Activated CD4-positive, alpha-beta T cell treated with anti-CD3 and anti-CD28 coated beads for 36 hours (primary cell): ENCODE measurements at regions not wholly inside any gene's neighbourhood (a gene's known extent, or its start where the extent isn't known, plus 50 kb on each side); places are given as distances from the start of the nearest gene placed in this dataset.

Experiments used
- ATAC-seq: fragments of 200-7000 bp; cut with Tn5 transposase; one replicate; pipeline ENCODE4 v1.10.0; 2021; ENCODE audit warnings: mild to moderate bottlenecking, moderate library complexity
- CTCF ChIA-PET: fragments of 350-600 bp; sonication (Branson Sonifier 250); formaldehyde crosslinking; loops from one replicate; lab custom pipeline; 2021; ENCODE audit warnings: antibody characterized with exemption; lab: Charles Lee
- POLR2A ChIA-PET: fragments of 350-600 bp; sonication (Branson Sonifier 250); formaldehyde crosslinking; loops from one replicate; lab custom pipeline; 2021; ENCODE audit warnings: antibody characterized with exemption, inconsistent platforms; lab: Charles Lee
- DNase-seq: peaks from one replicate; pipeline ENCODE4 v3.0.0-alpha.2; 2020
- H3K27ac Mint-ChIP-seq: one replicate; pipeline ENCODE4 v1.8.0; 2021; ENCODE audit warnings: mixed read lengths
- H3K27me3 Mint-ChIP-seq: one replicate; pipeline ENCODE4 v1.8.0; 2021; ENCODE audit warnings: mixed read lengths
- H3K36me3 Mint-ChIP-seq: one replicate; pipeline ENCODE4 v1.8.0; 2021; ENCODE audit warnings: low read depth, mixed read lengths
- H3K4me1 Mint-ChIP-seq: one replicate; pipeline ENCODE4 v1.8.0; 2021; ENCODE audit warnings: mixed read lengths
- H3K4me3 Mint-ChIP-seq: one replicate; pipeline ENCODE4 v1.8.0; 2021; ENCODE audit warnings: mild to moderate bottlenecking, moderate library complexity, mixed read lengths
- H3K9me3 Mint-ChIP-seq: one replicate; pipeline ENCODE4 v1.8.0; 2021; ENCODE audit warnings: low read depth, mixed read lengths
- intact Hi-C, 2 experiments: fragments of 100-400 bp; cut with DNase I in 1 of 2; cut with micrococcal nuclease in 1 of 2; formaldehyde crosslinking; loops; one replicate each; pipeline versions ENCODE4 v1.14.2 to v1.15.1; 2022 to 2024; cut with DNase I, micrococcal nuclease

DNA sequence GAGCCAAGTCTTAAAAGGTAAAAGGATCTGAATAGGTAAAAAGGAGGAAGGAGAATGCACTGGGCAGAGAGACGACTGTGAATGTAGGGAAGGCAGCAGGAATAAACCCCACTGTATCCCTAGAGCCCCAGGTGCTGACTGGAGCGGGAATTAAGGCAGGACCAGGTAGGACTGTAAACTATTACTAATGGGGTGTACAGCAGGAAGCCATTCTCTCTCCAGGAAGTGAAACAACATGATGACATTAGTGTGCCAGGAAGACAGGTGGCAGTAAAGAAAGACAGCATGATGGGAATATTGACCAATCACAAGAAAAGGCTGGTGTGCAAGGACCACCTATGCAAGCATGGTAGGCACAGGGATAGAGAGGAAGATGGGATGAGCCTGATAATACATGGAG lies 433.0 kb downstream of the DNAH5 start:
- DNase-seq (no peak), ATAC-seq (no peak)
- intact Hi-C loops: no loop called here
- Mint-ChIP-seq H3K9me3 (peaks cover 3% of the 10 kb centered on the region), H3K27me3 (no peaks in the 10 kb centered on the region), H3K36me3 (no peaks in the 10 kb centered on the region), H3K27ac (no peak overlapping the region), H3K4me3 (no peak overlapping the region), H3K4me1 (no peaks in the 10 kb centered on the region)
- POLR2A ChIA-PET: no interaction called here
- CTCF ChIA-PET: no interaction called here

DNA sequence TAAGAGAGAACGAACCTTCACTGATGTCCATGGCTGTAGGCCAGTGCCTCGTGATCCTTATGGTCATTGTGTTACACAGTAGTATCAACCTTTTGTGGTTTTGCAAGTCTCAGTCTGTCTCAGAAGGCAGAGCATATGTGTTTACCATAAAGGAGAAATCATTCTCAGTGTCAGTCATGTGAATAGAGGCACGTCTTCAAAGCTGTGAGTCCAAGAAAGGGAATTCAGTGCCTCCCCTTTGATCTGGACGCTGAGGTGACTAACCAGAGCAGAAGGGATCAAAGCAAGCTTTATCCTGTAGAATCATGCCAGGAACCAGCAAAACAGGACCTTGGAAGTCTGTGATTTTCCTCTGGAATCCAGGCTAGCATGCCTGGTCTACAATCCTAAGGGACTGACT lies 433.9 kb downstream of the DNAH5 start:
- ChIA-PET POLR2A (no interaction called here), CTCF (no interaction called here)
- Mint-ChIP-seq H3K27me3 (no peaks in the 10 kb centered on the region), H3K4me3 (no peak overlapping the region), H3K9me3 (peaks cover 3% of the 10 kb centered on the region), H3K36me3 (no peaks in the 10 kb centered on the region), H3K4me1 (no peaks in the 10 kb centered on the region), H3K27ac (no peak overlapping the region)
- no peak for DNase-seq
- ATAC-seq: no peak
- intact Hi-C loops: no loop called here

DNA sequence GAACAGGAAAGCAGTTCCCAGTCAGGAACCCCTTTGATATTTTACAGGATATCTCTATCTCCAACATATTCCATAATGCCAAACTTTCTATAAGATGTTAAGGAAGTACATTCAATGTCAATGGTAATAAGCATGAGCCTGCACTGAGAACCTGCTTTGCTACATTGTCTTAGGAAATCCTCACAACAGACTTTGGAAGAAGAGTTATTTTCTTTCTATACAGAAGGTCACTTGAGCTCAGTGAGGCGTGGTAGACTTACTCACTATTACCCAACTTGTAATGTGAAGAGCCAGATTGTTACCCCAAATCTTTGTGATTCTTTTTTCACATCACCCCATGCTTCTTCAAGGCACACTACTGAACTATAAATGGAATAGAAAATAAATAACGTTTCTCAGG lies 435.9 kb downstream of the DNAH5 start:
- Mint-ChIP-seq H3K4me1 (no peaks in the 10 kb centered on the region), H3K9me3 (peaks cover 5% of the 10 kb centered on the region), H3K27me3 (no peaks in the 10 kb centered on the region), H3K27ac (no peak overlapping the region), H3K4me3 (no peak overlapping the region), H3K36me3 (no peaks in the 10 kb centered on the region)
- ATAC-seq (no peak), DNase-seq (no peak)
- CTCF ChIA-PET: no interaction called here
- POLR2A ChIA-PET: no interaction called here
- intact Hi-C loops: no loop called here

DNA sequence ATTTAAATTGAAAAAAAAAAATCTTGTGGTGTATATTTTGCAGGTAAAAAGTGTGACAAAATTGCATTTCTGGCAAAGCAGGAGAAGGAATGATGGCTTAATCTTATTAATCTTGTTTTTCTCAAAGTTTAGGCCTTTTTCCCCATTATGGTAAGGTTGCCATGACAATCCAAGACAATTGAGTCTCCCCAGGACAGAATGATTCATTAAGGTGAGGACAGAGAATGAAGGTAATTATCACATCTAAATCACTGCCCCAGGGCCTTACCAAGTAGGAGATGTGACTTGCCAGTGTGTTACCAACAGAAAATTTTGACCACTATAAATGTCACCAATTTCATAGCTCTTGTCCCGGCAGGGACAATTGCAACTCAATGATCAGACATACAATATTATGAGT lies 439.2 kb downstream of the DNAH5 start:
- no peak overlapping the region for H3K27ac Mint-ChIP-seq
- H3K4me1 Mint-ChIP-seq: no peaks in the 10 kb centered on the region
- ChIA-PET CTCF (interaction anchor here (0.6 kb wide), 1 partner anchor 155 kb away, joined by 3 read pairs; no protein-coding TSS in a partner anchor), POLR2A (no interaction called here)
- DNase-seq: no peak
- no peaks in the 10 kb centered on the region for H3K36me3 Mint-ChIP-seq
- no peak for ATAC-seq
- no peaks in the 10 kb centered on the region for H3K27me3 Mint-ChIP-seq
- peaks cover 5% of the 10 kb centered on the region for H3K9me3 Mint-ChIP-seq
- no peak overlapping the region for H3K4me3 Mint-ChIP-seq
- intact Hi-C loops: no loop called here

DNA sequence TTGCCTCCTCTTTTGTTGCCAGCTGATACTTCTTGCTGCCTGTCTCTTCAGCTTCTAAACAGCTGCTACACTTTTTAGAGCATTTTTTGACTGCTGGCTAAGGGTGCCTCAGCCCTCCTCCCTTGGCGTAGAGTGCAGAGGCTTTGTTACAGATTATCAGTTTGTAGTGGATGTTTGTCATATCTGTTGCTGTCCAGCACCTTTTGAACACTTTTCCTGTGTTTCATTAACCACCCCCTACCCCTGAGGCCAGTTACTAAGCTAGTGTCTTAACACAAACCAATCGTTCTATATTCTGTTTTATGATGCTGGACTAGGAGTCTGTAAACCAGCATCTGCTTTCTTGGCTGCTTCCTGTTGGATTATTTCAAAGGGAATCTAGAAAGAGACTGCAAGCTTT lies 441.5 kb downstream of the DNAH5 start:
- no peak overlapping the region for H3K4me3 Mint-ChIP-seq
- no peaks in the 10 kb centered on the region for H3K27me3 Mint-ChIP-seq
- H3K36me3 Mint-ChIP-seq: no peaks in the 10 kb centered on the region
- POLR2A ChIA-PET: no interaction called here
- peaks cover 2% of the 10 kb centered on the region for H3K9me3 Mint-ChIP-seq
- H3K27ac Mint-ChIP-seq: no peak overlapping the region
- intact Hi-C loops: no loop called here
- no peak for DNase-seq
- no peaks in the 10 kb centered on the region for H3K4me1 Mint-ChIP-seq
- ATAC-seq: no peak
- CTCF ChIA-PET: interaction anchor here (0.6 kb wide), 1 partner anchor 176 kb away, joined by 3 read pairs; no protein-coding TSS in a partner anchor

DNA sequence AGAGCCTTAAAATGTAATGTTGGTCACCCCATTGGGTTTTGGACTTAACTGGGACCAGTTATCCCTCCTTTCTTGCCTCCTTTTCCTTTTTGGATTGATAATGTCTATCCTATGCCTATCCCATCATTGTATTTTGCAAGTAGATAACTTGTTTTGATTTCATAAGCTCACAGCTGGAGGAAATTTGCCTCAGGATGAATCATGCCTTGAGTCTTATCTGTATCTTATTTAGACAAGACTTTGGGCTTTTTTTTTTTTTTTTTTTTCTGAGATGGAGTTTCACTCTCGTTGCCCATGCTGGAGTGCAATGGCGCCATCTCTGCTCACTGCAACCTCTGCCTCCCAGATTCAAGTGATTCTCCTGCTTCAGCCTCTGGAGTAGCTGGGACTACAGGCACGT lies 443.3 kb downstream of the DNAH5 start:
- POLR2A ChIA-PET: no interaction called here
- Mint-ChIP-seq H3K4me1 (no peaks in the 10 kb centered on the region), H3K36me3 (no peaks in the 10 kb centered on the region), H3K27me3 (no peaks in the 10 kb centered on the region), H3K9me3 (peaks cover 5% of the 10 kb centered on the region), H3K4me3 (no peak overlapping the region), H3K27ac (no peak overlapping the region)
- DNase-seq (no peak), ATAC-seq (no peak)
- CTCF ChIA-PET: no interaction called here
- intact Hi-C loops: no loop called here

DNA sequence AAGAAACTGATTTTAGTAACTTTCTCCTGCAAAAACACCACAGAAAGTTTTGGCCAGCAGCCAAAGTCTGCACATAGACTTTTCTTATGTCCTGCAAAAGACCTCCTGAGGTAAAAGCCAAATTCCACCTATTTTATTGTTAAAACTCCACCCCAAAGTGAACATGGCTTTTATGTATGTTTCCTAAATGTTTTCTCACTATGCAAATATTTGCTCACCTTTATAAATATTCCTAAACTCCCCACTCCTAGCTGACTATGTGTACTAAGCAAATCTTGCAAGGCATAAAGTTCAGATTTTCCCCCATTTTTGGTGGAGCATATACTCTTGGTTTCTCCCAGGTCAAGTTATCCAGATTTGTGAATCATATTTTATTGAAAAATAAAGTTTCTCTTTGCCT lies 446.2 kb downstream of the DNAH5 start:
- CTCF ChIA-PET: no interaction called here
- DNase-seq (no peak), ATAC-seq (no peak)
- POLR2A ChIA-PET: interaction anchor here (0.7 kb wide), 1 partner anchor 36 kb away, joined by 3 read pairs; no protein-coding TSS in a partner anchor
- no peak overlapping the region for H3K4me3 Mint-ChIP-seq
- no peaks in the 10 kb centered on the region for H3K4me1 Mint-ChIP-seq
- H3K27me3 Mint-ChIP-seq: no peaks in the 10 kb centered on the region
- no peak overlapping the region for H3K27ac Mint-ChIP-seq
- H3K9me3 Mint-ChIP-seq: peaks cover 5% of the 10 kb centered on the region
- H3K36me3 Mint-ChIP-seq: no peaks in the 10 kb centered on the region
- intact Hi-C loops: no loop called here

DNA sequence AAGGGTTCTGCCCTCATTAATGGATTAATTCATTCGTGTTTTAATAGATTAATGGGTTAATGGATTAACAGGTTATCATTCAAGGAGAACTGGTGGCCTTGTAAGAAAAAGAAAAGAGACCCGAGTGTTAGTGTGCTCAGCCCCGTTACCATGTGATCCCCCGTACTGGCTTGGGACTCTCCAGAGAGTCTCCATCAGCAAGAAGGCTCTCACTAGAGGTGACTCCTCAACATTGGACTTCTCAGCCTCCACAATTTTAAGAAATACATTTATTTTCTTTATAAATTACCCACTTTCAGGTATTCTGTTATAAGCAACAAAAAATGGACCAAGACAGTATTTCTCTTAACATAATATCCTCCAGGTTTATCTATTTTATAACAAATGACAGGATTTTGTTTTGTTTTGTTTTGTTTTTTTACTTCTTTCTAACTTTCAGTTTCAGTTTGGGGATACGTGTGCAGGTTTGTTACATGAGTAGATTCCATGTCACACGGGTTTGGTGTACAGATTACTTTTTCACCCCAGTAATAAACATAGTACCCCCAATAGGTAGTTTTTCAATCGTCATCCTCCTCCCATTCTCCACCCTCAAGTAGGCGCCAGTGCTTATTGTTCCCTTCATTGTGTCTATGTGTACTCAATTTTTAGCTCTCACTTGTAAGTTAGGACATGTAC lies 456.1 kb downstream of the DNAH5 start:
- Mint-ChIP-seq H3K27ac (no peak overlapping the region), H3K4me3 (no peak overlapping the region), H3K4me1 (no peaks in the 10 kb centered on the region), H3K36me3 (no peaks in the 10 kb centered on the region), H3K27me3 (no peaks in the 10 kb centered on the region), H3K9me3 (no peaks in the 10 kb centered on the region)
- ChIA-PET POLR2A (no interaction called here), CTCF (no interaction called here)
- DNase-seq: no peak
- ATAC-seq: no peak
- intact Hi-C loops: no loop called here

DNA sequence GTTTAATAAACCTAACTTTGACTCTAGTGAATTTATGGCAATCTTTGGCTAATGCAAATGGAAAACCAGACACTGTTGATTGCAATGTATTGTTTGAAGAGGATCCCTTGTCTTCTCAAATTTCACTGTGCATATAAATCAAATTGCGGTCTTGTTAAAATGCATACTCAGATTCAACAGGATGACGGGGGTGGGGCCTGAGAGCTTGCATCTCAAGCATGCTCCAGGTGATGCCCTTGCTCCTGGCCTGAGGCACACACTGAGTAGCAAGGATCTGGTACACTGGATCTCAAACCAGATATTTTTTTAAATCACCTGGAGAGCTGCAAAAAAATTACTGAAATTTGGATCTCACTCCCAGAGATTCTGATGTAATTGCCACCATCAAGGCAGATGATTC lies 463.7 kb downstream of the DNAH5 start:
- Mint-ChIP-seq H3K27ac (no peak overlapping the region), H3K4me3 (no peak overlapping the region), H3K36me3 (no peaks in the 10 kb centered on the region), H3K4me1 (no peaks in the 10 kb centered on the region), H3K9me3 (no peaks in the 10 kb centered on the region), H3K27me3 (no peaks in the 10 kb centered on the region)
- POLR2A ChIA-PET: no interaction called here
- ATAC-seq (no peak), DNase-seq (no peak)
- intact Hi-C loops: no loop called here
- CTCF ChIA-PET: no interaction called here

DNA sequence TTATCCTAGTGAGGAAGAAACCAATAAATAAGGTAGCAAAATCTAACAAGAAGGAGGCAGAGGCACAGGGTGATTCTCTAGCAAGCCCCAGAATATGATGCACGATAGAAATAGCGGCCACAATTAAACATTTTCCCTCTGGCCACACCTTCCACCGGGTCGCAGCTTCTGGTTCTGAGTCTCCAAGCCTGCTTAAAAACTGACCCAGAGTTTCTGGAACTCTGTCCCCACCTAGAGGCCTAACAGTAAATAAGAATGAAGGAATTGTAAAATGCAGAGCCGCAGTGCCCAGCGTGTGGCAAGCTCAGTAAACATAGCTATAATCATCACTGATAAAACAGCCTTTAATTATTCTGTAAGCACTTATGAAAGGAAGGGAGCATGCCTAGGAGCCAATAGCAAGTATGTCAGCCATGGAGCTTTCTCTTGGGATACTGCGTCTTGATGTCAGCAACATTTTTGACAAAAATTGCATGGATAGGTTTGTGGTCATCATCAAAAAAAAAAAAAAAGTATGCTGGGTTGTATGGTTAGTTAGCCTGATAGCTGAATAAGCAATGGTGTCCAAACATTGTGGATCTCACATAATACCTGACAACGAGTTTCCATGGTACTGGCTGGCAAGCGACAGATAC lies 465.5 kb downstream of the DNAH5 start:
- no peaks in the 10 kb centered on the region for H3K9me3 Mint-ChIP-seq
- H3K27ac Mint-ChIP-seq: no peak overlapping the region
- POLR2A ChIA-PET: no interaction called here
- DNase-seq: peak; percentile 4
- H3K4me1 Mint-ChIP-seq: no peaks in the 10 kb centered on the region
- intact Hi-C loops: no loop called here
- CTCF ChIA-PET: interaction anchor here (0.6 kb wide), 1 partner anchor 1080 kb away, joined by 3 read pairs; no protein-coding TSS in a partner anchor
- no peaks in the 10 kb centered on the region for H3K27me3 Mint-ChIP-seq
- H3K4me3 Mint-ChIP-seq: no peak overlapping the region
- no peak for ATAC-seq
- H3K36me3 Mint-ChIP-seq: no peaks in the 10 kb centered on the region

DNA sequence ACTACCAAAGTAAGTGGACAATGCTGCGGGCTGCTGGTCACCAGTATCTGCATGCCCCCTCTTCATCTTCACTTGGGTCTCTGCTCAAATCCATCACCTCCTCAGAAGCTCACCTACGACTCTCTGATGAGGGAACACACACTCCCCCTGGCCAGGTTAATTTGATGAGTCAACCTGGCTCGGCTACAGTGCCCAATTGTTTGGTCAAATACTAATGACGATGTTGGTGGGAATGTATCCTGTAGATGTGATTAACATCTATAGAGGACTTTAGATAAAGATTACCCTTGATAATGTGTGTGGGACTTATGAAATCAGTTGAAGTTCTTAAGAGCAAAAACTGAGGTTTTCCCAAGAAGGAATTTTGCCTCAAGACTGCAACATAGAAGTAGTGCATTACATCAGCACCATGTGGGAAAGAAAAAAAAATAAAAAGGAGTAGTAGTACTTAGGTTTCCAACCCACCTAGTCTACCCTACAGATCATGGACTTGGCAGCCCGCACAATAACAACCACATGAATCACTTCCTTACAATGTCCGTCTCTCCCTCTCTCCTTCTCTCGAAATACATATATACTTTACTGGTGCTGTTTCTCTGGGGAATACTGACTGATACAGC lies 467.3 kb downstream of the DNAH5 start:
- no peaks in the 10 kb centered on the region for H3K27me3 Mint-ChIP-seq
- ChIA-PET CTCF (no interaction called here), POLR2A (no interaction called here)
- DNase-seq (no peak), ATAC-seq (no peak)
- no peak overlapping the region for H3K27ac Mint-ChIP-seq
- H3K36me3 Mint-ChIP-seq: no peaks in the 10 kb centered on the region
- peaks cover 2% of the 10 kb centered on the region for H3K9me3 Mint-ChIP-seq
- H3K4me1 Mint-ChIP-seq: no peaks in the 10 kb centered on the region
- H3K4me3 Mint-ChIP-seq: no peak overlapping the region
- intact Hi-C loops: no loop called here

DNA sequence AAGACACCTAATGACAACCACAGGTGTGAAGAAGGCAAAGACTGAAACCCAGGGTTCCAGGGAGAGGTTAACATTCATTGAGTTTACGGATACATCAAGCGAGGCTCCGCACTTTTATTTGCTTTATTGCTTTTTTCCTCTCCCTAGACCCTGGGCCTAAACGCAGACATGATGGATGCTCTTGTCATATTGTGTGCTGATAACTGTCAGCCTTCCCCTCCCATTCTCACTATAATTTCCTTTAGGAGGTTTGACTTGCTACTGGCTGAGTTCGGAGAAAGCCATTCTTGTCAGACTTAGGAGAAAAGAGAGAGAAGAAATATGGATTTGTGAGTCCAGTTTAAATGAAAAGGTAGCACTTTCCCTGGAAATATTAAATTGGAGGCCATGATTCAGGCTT lies 471.6 kb downstream of the DNAH5 start:
- ATAC-seq: no peak
- POLR2A ChIA-PET: no interaction called here

More for the DNA sequence above, 471.6 kb downstream of the DNAH5 start:
- Mint-ChIP-seq H3K4me3 (no peak overlapping the region), H3K4me1 (no peaks in the 10 kb centered on the region), H3K27ac (no peak overlapping the region), H3K27me3 (no peaks in the 10 kb centered on the region), H3K9me3 (peaks cover 2% of the 10 kb centered on the region), H3K36me3 (no peaks in the 10 kb centered on the region)
- intact Hi-C loops: no loop called here
- CTCF ChIA-PET: no interaction called here
- no peak for DNase-seq
